Activated naive CD4-positive, alpha-beta T cell treated with anti-CD3 and anti-CD28 coated beads, Interleukin-2, amount 50 U/mL, for 72 hours (primary cell): ENCODE measurements at regions not wholly inside any gene's neighbourhood (a gene's known extent, or its start where the extent isn't known, plus 50 kb on each side); places are given as distances from the start of the nearest gene placed in this dataset.
A peak's percentile ranks its signal among the peaks of the same experiment; 100 is the strongest.

Experiments used
- ATAC-seq, 2 donors: fragments of 150-1000 bp; cut with Tn5 transposase; 2 replicates each; pipeline ENCODE4 v1.10.0; 2021; ENCODE audit warnings: mild to moderate bottlenecking in 2 of 2, moderate library complexity in 2 of 2
- DNase-seq, 2 donors: peaks; one replicate each; pipeline ENCODE4 v3.0.0; 2021 to 2022; ENCODE audit warnings: low spot score in 2 of 2
- H3K27ac Mint-ChIP-seq, 2 donors: one replicate each; pipeline ENCODE4 v1.8.0; 2022; ENCODE audit warnings: mild to moderate bottlenecking in 2 of 2, mixed read lengths in 2 of 2
- H3K36me3 Mint-ChIP-seq, 2 donors: one replicate each; pipeline ENCODE4 v1.8.0; 2022; ENCODE audit warnings: mixed read lengths in 2 of 2
- H3K9me3 Mint-ChIP-seq, 2 donors: one replicate each; pipeline ENCODE4 v1.8.0; 2022; ENCODE audit warnings: mixed read lengths in 2 of 2

DNA sequence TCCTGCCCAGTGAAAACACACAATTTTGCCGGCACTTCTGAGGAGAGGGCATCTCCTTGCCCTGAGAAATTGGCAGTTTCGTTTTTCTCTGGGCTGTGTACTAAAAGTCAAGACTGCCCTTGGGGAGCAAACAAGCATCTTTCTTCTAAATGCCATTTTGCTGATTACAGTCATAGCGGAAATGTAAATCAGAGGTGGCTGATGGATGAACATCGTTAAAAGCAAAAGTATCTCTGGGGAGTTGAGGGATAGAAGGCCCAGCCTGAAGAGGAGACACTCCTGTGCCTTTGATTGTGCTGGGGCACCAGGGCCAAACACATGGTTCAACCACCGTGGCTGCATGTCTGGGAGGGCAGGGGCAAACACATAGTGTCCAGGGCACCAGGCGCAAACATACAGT, 49.8 kb downstream of the ABCC12 start:
- ATAC-seq = no peak
- H3K36me3 Mint-ChIP-seq = no peaks in the 10 kb centered on the region
- H3K27ac Mint-ChIP-seq = no peak overlapping the region
- no peak for DNase-seq
- no peaks in the 10 kb centered on the region for H3K9me3 Mint-ChIP-seq

- ATAC-seq (no peak), DNase-seq (no peak)
- Mint-ChIP-seq H3K9me3 (no peaks in the 10 kb centered on the region), H3K27ac (no peak overlapping the region), H3K36me3 (no peaks in the 10 kb centered on the region)
Measured at GRCh38 chr16:48105456-48105855, 50.3 kb downstream of the ABCC12 start.

GRCh38 chr16:48103591-48103990, 52.2 kb downstream of the ABCC12 start:
- DNase-seq (no peak), ATAC-seq (no peak)
- Mint-ChIP-seq H3K9me3 (no peaks in the 10 kb centered on the region), H3K27ac (no peak overlapping the region), H3K36me3 (no peaks in the 10 kb centered on the region)

GRCh38 chr16:48102083-48103008, 53.4 kb downstream of the ABCC12 start:
- no peak overlapping the region for H3K27ac Mint-ChIP-seq

DNA sequence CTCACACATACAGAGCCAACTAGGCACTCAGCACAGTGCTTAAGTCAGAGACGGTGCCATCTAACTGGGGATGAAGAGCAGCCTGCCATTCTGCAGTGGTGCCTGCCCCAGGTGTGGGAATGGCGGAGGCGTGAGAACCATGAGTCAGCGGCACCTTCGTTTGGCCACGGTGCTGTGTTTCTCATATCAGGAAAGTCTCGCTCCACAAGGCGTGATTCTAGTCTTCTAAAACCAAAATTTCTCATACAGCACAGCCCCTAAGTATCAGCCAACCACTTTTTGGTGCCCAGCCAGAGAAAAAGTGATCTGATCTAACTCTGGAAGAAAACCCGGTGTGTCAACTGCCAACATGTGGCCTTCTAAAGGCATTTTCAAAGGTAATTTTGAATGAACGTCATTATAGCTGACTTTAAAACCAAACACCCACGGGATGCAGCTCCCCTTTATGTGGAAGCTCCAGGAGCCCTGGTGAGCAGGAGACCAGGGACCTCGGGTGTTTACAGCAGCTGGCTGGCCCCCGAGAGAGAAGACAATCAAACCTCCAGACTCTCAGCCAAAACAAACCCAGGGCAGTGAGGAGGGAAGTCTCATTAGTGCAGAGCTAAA, 54.6 kb downstream of the ABCC12 start:
- peak in 1 of 2 donors; percentile 25 for DNase-seq
- no peaks in the 10 kb centered on the region for H3K36me3 Mint-ChIP-seq
- peak; percentile 55 to 87 for ATAC-seq
- H3K9me3 Mint-ChIP-seq = no peaks in the 10 kb centered on the region
- no peak overlapping the region for H3K27ac Mint-ChIP-seq

More at GRCh38 chr16:48102083-48103008, 53.4 kb downstream of the ABCC12 start:
- Mint-ChIP-seq H3K9me3 (no peaks in the 10 kb centered on the region), H3K36me3 (no peaks in the 10 kb centered on the region)
- no peak for DNase-seq
- ATAC-seq = no peak

DNA sequence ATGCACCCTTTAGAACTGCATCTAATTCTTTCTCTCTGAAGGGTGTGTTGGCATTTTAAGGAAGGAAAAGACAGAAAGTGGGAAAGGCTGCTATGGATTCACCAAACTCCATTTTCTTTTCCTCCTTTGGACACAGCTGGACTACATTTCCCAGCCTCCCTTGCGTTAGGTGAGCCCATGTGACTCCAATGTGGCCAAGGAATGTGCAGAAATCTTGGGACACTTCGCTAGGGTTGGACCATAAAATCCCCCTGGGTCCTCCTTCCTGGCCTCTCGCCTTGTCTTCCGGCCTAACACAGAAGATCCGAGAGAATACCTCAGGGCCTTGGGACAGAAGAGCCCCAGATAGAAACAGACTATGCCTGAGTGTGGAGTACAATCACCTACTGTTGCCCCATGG, 56.3 kb downstream of the ABCC12 start:
- Mint-ChIP-seq H3K9me3 (no peaks in the 10 kb centered on the region), H3K36me3 (no peaks in the 10 kb centered on the region), H3K27ac (no peak overlapping the region)
- ATAC-seq (no peak), DNase-seq (no peak)

GRCh38 chr16:48098472-48098871, 57.3 kb downstream of the ABCC12 start:
- no peak for DNase-seq
- no peaks in the 10 kb centered on the region for H3K36me3 Mint-ChIP-seq
- H3K27ac Mint-ChIP-seq = no peak overlapping the region
- no peaks in the 10 kb centered on the region for H3K9me3 Mint-ChIP-seq
- no peak for ATAC-seq

DNA sequence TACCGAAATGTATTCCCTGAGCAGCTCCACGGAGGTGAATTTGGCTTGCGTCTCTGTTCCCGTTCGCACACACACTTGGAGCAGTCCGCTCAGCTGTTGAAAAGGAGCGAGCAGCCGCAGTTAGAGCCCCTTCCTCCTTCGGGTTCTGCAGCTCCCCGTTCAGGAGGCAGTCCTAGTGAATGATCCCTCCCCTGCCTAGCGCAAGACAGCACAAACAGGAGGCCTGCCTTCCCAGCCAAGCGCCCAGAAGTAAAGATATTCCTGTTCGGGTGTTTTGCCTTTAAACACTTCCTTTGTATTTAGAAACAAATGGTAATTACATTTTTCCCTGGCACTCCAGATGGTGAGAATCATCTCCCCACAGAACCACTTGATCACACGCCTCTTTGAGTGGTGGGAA, 64.7 kb downstream of the ABCC12 start:
- H3K27ac Mint-ChIP-seq = no peak overlapping the region
- no peak for DNase-seq
- ATAC-seq = no peak
- no peaks in the 10 kb centered on the region for H3K9me3 Mint-ChIP-seq
- H3K36me3 Mint-ChIP-seq = no peaks in the 10 kb centered on the region

- H3K36me3 Mint-ChIP-seq = no peaks in the 10 kb centered on the region
- DNase-seq (no peak), ATAC-seq (no peak)
- H3K9me3 Mint-ChIP-seq = no peaks in the 10 kb centered on the region
- H3K27ac Mint-ChIP-seq = no peak overlapping the region
Measured at GRCh38 chr16:48089053-48089792, 66.6 kb downstream of the ABCC12 start.

DNA sequence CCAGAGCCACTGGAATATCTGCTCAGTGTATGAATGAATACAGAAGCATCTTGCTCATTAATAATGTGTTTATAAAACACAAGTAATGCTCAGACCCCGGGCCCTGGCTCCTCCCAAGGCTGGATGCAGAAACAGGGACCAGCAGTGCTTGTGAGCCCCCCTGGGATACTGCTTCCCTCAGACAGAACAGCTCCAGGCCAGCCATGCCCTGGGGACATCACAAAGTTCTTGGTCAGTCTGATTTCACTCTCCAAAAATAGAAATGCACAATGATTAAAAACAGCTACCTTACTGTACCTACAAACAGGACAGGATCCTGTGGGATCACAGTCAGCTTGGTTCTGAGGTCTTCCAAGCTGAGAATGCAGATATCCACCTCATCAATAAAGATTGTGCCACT, 68.2 kb downstream of the ABCC12 start:
- Mint-ChIP-seq H3K27ac (no peak overlapping the region), H3K9me3 (no peaks in the 10 kb centered on the region), H3K36me3 (no peaks in the 10 kb centered on the region)
- no peak for DNase-seq
- no peak for ATAC-seq

- DNase-seq (no peak), ATAC-seq (no peak)
- Mint-ChIP-seq H3K27ac (no peak overlapping the region), H3K36me3 (no peaks in the 10 kb centered on the region), H3K9me3 (no peaks in the 10 kb centered on the region)
Measured at GRCh38 chr16:48086422-48086821, 69.4 kb downstream of the ABCC12 start.

- H3K36me3 Mint-ChIP-seq = no peaks in the 10 kb centered on the region
- no peak for DNase-seq
- no peak for ATAC-seq
Measured at GRCh38 chr16:48085729-48086128, 70.1 kb downstream of the ABCC12 start.

DNA sequence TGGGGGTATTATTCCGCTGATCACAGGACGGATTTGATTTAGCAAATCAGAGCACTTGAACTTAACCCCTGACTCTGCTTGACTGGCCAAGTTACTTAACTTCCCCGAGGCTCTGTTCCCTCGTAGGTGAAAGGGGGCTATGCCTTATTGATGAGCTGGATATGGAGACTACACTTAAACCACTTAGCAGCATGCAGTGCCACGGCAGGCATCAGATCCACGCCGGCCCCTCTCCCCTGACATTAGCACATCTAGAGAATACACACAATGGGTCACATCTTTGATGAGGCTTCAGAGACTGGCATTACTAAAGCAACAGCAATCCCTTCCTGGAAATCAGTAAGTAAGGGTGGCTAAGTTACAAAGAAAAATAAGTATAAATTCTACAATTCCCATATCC, 71.0 kb downstream of the ABCC12 start:
- Mint-ChIP-seq H3K9me3 (no peaks in the 10 kb centered on the region), H3K27ac (no peak overlapping the region), H3K36me3 (no peaks in the 10 kb centered on the region)
- ATAC-seq (no peak), DNase-seq (no peak)

More at GRCh38 chr16:48085729-48086128, 70.1 kb downstream of the ABCC12 start:
- Mint-ChIP-seq H3K27ac (no peak overlapping the region), H3K9me3 (no peaks in the 10 kb centered on the region)

DNA sequence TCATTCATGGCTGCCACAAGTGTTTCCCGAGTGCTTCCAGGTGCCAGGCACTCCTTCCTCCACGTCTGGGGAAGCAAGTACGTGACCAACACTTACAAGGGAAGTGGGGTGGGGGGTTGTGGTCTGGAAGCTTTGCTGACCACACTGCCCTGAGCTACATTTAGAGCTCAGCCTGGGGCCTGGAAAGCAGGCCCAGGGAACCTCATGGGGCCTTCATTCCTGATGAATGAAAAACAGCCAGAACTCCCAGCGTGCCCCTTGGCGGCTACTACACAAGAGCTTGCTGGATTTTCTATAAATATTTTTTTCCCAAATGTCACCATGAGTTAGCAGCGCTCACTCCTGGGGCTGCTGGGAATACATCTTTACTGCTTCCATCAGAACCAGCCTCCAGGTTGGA, 73.3 kb downstream of the ABCC12 start:
- no peaks in the 10 kb centered on the region for H3K36me3 Mint-ChIP-seq
- ATAC-seq (no peak), DNase-seq (no peak)
- no peak overlapping the region for H3K27ac Mint-ChIP-seq
- no peaks in the 10 kb centered on the region for H3K9me3 Mint-ChIP-seq

- H3K36me3 Mint-ChIP-seq = no peaks in the 10 kb centered on the region
- H3K27ac Mint-ChIP-seq = no peak overlapping the region
- DNase-seq (no peak), ATAC-seq (no peak)
- H3K9me3 Mint-ChIP-seq = no peaks in the 10 kb centered on the region
Measured at GRCh38 chr16:48081656-48082055, 74.1 kb downstream of the ABCC12 start.

DNA sequence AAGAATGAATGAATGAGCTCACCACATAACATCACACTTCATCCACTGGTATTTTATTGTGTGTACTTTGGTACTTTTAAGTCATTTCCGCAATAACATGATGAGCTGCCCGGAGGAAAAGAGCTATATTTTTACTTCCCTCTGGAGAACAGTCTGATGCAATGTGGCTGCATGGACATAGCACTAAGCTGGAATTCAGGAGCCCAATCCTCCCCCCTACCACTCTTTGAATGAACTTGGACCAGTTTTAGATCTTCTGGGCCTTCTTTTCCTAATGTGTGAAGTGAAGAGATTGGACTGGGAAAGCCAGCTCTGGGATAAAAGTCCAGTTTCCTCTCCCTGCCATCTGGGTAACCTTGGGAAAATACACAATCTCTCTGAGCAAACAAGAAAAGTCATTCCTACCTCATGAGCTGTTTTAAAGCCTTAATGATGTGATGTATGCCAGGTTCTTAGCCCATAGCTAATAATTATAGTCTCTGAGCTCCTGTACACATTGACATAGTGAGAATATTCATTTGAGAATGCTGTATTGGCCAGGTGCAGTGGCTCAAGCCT, 79.3 kb downstream of the ABCC12 start:
- DNase-seq = no peak
- no peaks in the 10 kb centered on the region for H3K9me3 Mint-ChIP-seq
- ATAC-seq = no peak
- H3K36me3 Mint-ChIP-seq = no peaks in the 10 kb centered on the region
- H3K27ac Mint-ChIP-seq = no peak overlapping the region

DNA sequence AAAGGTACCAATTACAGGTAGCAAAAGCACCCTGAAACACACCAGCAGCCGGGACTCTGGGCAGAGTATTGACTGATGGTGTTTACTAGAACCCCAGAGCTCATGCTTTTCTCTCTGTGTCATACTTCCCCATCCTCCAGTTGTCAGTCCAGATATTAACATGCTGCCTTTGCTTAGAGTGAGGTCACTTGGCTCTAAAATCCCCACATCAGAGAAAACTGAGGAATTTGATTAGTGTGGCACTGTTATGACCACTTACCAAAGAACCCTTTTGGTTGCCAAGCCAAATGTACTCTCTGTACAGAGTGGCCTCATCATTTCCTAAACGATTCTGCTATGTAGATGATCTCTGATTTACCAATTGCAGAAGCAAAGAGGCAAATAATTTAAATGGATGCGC, 80.4 kb downstream of the ABCC12 start:
- Mint-ChIP-seq H3K9me3 (no peaks in the 10 kb centered on the region), H3K27ac (no peak overlapping the region), H3K36me3 (no peaks in the 10 kb centered on the region)
- ATAC-seq = no peak
- DNase-seq = no peak
